Thyroid gland (tissue), 4 donors: ENCODE measurements at regions not wholly inside any gene's neighbourhood (a gene's known extent, or its start where the extent isn't known, plus 50 kb on each side); places are given as distances from the start of the nearest gene placed in this dataset.

Experiments used
- CTCF ChIP-seq, 6 experiments: fragments of 200-600 bp in 3 of 6; fragments of 450-650 bp in 3 of 6; sonication (generic) in 3 of 6; IDR thresholded peaks; one replicate each; pipeline ENCODE4 v1.5.1; 2016 to 2019; ENCODE audit warnings: antibody characterized with exemption in 6 of 6, mild to moderate bottlenecking in 2 of 6, inconsistent platforms in 1 of 6, moderate library complexity in 1 of 6
- POLR2A ChIP-seq, 2 donors: fragments of 450-650 bp; IDR thresholded peaks; one replicate each; pipeline ENCODE4 v1.6.1; 2017; ENCODE audit warnings: antibody characterized with exemption in 2 of 2, mild to moderate bottlenecking in 2 of 2, moderate library complexity in 1 of 2

GRCh38 chr3:159239059-159239458 is 437.2 kb downstream of the MFSD1 start:
- TF ChIP-seq POLR2A (IDR thresholded peaks at IDR 0.05) (no peak), CTCF (IDR thresholded peaks at IDR 0.05) (no peak)
